Testis (tissue), 2 donors: ENCODE measurements at regions not wholly inside any gene's neighbourhood (a gene's known extent, or its start where the extent isn't known, plus 50 kb on each side); places are given as distances from the start of the nearest gene placed in this dataset.

Experiments
- POLR2A ChIP-seq: fragments of 450-650 bp; IDR thresholded peaks from one replicate; pipeline ENCODE4 v1.6.1; 2017; ENCODE audit warnings: antibody characterized with exemption, mild to moderate bottlenecking, moderate library complexity
- TF ChIP-seq, protein P1 (sequence below), 3 experiments: fragments of 450-650 bp in 2 of 3; fragments of 200-600 bp in 1 of 3; sonication (generic) in 1 of 3; IDR thresholded peaks; one replicate each; pipeline ENCODE4 v1.5.1; 2016 to 2019; ENCODE audit warnings: antibody characterized with exemption in 3 of 3, mild to moderate bottlenecking in 2 of 3, moderate library complexity in 1 of 3

DNA sequence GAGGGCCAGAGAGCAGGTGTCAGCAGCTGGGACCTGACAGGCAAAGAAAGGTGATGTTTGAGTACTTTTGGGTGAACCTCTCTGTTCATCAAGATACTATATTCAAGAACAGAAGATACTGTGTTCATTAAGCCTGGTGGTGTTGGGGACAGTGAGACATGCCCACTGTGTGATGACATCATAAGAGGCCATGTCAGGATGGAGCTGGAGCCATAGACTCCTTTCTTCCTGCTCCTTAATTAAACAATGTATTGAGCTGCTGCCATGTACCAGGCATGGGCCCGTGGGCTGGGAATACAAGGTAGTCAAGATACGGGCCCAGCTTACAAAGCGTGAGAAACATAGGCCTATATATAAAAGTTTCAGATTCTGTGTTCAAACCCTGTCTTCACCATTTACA is 435.4 kb downstream of the RPS6KC1 start:
- TF ChIP-seq, protein P1, sequence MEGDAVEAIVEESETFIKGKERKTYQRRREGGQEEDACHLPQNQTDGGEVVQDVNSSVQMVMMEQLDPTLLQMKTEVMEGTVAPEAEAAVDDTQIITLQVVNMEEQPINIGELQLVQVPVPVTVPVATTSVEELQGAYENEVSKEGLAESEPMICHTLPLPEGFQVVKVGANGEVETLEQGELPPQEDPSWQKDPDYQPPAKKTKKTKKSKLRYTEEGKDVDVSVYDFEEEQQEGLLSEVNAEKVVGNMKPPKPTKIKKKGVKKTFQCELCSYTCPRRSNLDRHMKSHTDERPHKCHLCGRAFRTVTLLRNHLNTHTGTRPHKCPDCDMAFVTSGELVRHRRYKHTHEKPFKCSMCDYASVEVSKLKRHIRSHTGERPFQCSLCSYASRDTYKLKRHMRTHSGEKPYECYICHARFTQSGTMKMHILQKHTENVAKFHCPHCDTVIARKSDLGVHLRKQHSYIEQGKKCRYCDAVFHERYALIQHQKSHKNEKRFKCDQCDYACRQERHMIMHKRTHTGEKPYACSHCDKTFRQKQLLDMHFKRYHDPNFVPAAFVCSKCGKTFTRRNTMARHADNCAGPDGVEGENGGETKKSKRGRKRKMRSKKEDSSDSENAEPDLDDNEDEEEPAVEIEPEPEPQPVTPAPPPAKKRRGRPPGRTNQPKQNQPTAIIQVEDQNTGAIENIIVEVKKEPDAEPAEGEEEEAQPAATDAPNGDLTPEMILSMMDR (IDR thresholded peaks at IDR 0.05), result no peak
- no peak for TF ChIP-seq POLR2A
